ENCODE measurements at regions not wholly inside any gene's neighbourhood (a gene's known extent, or its start where the extent isn't known, plus 50 kb on each side); places are given as distances from the start of the nearest gene placed in this dataset.

GRCh38 chr5:131084436-131084835, 80.6 kb downstream of the HINT1 start:
- Histone ChIP-seq H3K4me3 (no peak overlapping the region), H3K27me3 (no peaks in the 10 kb centered on the region), H3K4me1 (no peaks in the 10 kb centered on the region), H3K9me3 (peaks cover 0 to 14% (median 0%) of the 10 kb centered on the region in 11 donors), H3K27ac (no peak overlapping the region), H3K36me3 (no peaks in the 10 kb centered on the region)
- no peak for TF ChIP-seq CTCF (IDR thresholded peaks at IDR 0.05)
- no peak for DNase-seq
- WGBS, 2 donors: 69 to 72% methylated on average over 3 of the region's 3 CpGs
- ATAC-seq: no peak
- intact Hi-C loops (cut with DNase I): no loop called here

- H3K9me3 ChIP-seq: no peaks in the 10 kb centered on the region
Measured at GRCh38 chr5:131081913-131082488, 83.1 kb downstream of the HINT1 start.

GRCh38 chr5:131081374-131081773, 83.7 kb downstream of the HINT1 start:
- WGBS, 2 donors: 83 to 84% methylated on average over 3 of the region's 3 CpGs
- H3K4me3 ChIP-seq: no peak overlapping the region
- no peaks in the 10 kb centered on the region for H3K9me3 ChIP-seq
- H3K36me3 ChIP-seq: no peaks in the 10 kb centered on the region
- no peaks in the 10 kb centered on the region for H3K27me3 ChIP-seq
- DNase-seq: no peak
- no peak for TF ChIP-seq CTCF (IDR thresholded peaks at IDR 0.05)
- intact Hi-C loops (cut with DNase I): no loop called here
- H3K4me1 ChIP-seq: no peaks in the 10 kb centered on the region
- no peak for ATAC-seq
- no peak overlapping the region for H3K27ac ChIP-seq

More at GRCh38 chr5:131081913-131082488, 83.1 kb downstream of the HINT1 start:
- H3K27me3 ChIP-seq: no peaks in the 10 kb centered on the region
- no peak overlapping the region for H3K4me3 ChIP-seq
- DNase-seq (no peak), ATAC-seq (no peak)
- H3K27ac ChIP-seq: no peak overlapping the region
- intact Hi-C loops (cut with DNase I): no loop called here
- WGBS, 2 donors: 87 to 88% methylated on average over 2 of the region's 2 CpGs
- no peak for TF ChIP-seq CTCF (IDR thresholded peaks at IDR 0.05)
- no peaks in the 10 kb centered on the region for H3K4me1 ChIP-seq
- H3K36me3 ChIP-seq: no peaks in the 10 kb centered on the region

GRCh38 chr5:131079232-131079631, 85.8 kb downstream of the HINT1 start:
- 79 to 83% methylated on average over 2 of the region's 2 CpGs for WGBS, 2 donors
- ATAC-seq (no peak), DNase-seq (no peak)
- H3K36me3 ChIP-seq: no peaks in the 10 kb centered on the region
- H3K27ac ChIP-seq: no peak overlapping the region
- TF ChIP-seq CTCF (IDR thresholded peaks at IDR 0.05): no peak
- intact Hi-C loops (cut with DNase I): no loop called here
- no peaks in the 10 kb centered on the region for H3K9me3 ChIP-seq
- H3K27me3 ChIP-seq: no peaks in the 10 kb centered on the region
- no peak overlapping the region for H3K4me3 ChIP-seq
- no peaks in the 10 kb centered on the region for H3K4me1 ChIP-seq

All from heart right ventricle (tissue), 16 donors.